Fibroblast of upper back skin (primary cell): ENCODE measurements at regions not wholly inside any gene's neighbourhood (a gene's known extent, or its start where the extent isn't known, plus 50 kb on each side); places are given as distances from the start of the nearest gene placed in this dataset.
A peak's percentile ranks its signal among the peaks of the same experiment; 100 is the strongest.

ENCODE experiments used
- DNase-seq: peaks from one replicate; pipeline ENCODE4 v3.0.0-alpha.2; 2013

GRCh38 chr2:19746611-19747309, 155.0 kb downstream of the TTC32 start:
- peak; percentile 20 for DNase-seq

DNA sequence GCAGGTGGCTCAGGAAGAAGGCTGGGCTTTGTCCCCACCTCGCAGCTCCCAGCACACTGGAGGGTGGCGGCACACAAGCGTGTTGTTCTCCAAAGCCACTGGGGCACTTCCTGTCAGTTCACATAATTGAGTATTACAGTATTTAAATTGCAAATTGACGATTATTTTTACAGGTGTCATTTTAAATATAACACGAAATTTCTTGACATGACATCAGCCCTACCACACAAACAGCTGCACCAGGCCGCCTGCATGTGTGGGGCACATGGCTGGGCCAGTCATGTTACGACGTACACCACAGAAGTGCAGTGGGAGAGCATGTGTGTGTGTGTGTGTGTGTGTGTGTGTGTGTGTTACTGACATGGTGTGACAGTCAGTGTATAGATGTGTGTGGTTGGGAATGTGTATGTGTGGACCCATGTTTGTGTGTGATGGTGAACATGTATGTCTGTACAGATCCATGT, 155.6 kb downstream of the TTC32 start:
- DNase-seq = peak; percentile 19

- DNase-seq = no peak
Measured at GRCh38 chr2:19745318-19746136, 156.3 kb downstream of the TTC32 start.

GRCh38 chr2:19744456-19745199, 157.2 kb downstream of the TTC32 start:
- DNase-seq = no peak

- no peak for DNase-seq
Measured at GRCh38 chr2:19743641-19744040, 158.1 kb downstream of the TTC32 start.

- DNase-seq = no peak
Measured at GRCh38 chr2:19742872-19743271, 158.9 kb downstream of the TTC32 start.

DNA sequence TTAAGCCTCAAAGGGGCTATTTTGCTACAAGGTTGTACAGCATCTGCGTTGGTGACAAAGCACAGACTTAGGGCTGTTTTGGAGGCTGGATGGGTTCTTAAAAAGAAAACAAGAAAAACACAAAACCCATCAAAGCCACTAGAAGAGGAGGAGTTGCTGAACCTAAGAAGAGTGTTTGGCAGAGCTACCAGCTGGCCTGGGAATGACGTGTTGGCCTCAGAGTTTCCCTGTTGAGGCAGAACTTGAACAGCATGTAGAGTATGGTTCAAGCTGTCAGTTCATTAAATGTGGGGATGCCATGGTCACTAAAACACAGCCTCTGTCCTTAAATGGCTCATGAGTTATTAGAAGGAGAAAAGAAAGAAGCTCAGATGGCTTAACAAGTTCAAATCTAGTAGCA, 162.5 kb downstream of the TTC32 start:
- DNase-seq = no peak

DNA sequence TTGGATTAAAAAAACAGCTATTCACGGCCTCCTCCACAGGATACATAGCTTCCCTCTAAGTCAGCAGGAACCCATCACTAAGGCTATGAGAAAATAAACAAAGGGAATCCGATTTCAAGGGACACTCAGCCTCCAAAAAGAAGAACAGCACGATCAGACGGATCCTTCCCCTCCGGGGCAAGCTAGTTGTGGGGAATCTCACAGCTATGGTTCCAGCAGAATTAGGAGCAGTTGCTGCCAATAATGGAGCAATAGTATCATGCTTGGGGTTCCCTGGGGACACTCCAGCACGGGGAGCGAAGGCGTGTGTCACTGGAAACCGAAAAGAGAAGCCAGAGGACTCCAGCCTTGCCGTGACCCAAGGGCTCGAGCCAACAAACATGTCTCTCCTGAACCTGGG, 163.1 kb downstream of the TTC32 start:
- peak; percentile 14 for DNase-seq

- DNase-seq = no peak
Measured at GRCh38 chr2:19736191-19736831, 165.5 kb downstream of the TTC32 start.

DNA sequence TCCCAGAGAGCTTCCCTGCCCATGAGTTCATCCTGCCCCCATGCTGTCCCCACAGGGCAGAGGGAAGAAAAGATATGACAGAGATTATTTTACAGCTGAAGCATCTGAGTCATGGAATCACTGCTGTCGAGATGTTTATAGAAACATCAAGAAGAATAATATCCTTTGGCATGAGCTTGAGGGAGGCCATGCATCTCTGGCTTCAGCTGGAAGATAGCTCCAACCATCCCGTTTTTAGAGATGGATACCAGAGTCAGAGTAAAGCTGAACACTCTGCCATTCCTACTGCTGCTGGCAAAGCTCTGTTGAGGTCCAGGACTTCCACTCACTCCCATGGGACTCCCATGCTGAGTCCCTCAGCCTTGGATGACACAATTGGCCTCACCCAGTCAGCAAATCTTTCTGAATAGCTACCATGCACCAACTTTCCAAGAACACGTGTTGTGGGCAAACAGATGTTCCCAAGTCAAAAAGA, 167.8 kb downstream of the TTC32 start:
- DNase-seq = peak; percentile 41

DNA sequence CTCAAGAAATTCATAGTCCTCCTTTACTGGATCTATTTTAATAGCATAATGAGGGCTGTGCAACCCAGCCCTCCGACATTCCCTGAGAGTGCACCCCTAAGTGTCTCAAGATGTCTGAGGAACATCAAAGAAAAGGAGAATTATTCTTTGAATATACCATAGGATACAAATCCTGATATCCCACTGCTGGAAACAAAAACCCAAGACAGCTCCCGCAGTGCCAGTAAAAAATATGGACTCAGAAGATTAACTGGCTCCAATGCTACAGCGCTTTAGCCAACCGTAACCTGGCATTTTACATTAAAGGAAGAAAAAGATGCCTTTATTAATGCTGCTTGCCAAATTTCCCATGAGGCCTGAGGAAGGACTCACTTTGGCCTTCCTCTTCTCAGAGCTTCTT, 168.4 kb downstream of the TTC32 start:
- DNase-seq = no peak

GRCh38 chr2:19732255-19732654, 169.5 kb downstream of the TTC32 start:
- DNase-seq = no peak

- no peak for DNase-seq
Measured at GRCh38 chr2:19731515-19731914, 170.3 kb downstream of the TTC32 start.

DNA sequence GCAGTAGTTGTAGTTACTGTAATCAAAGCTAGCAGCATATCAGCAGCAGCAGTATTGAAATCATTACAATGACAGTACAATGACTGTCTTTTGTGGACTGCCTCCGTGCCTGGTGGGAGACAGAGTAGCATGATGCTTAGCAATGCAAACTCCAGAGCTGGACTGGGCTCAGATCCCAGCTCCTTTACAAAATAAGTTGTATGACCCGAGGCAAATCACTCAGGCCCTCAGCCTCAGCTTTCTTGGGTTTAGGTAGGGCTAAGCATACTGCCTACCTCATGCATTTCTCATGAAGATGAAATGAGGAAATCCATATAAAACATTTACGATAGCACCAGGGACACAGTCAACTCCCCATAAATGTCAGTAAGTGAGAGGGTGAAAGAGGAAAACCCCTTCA, 170.7 kb downstream of the TTC32 start:
- no peak for DNase-seq

GRCh38 chr2:19728125-19728524, 173.7 kb downstream of the TTC32 start:
- DNase-seq = no peak

- no peak for DNase-seq
Measured at GRCh38 chr2:19725392-19725791, 176.4 kb downstream of the TTC32 start.

DNA sequence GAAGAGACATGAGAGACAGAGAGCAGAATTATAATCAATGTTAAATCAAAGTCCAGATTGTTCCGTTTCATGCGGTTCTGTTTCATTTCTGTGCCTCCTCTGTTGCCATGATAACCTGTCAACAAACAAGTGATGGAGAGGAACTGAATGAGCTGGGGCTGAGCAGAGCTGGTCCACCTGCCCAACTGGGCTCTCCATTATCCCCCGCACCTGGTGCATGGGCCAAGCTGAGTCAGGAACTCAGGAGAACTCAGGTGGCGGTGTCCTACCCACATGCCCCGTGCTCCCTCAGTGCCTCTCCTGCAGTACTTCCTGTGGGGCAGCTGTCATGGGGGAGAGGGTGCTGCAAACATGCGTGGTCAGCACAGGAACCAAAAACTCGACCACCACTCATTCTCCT, 178.8 kb downstream of the TTC32 start:
- no peak for DNase-seq

- DNase-seq = peak; percentile 62
Measured at GRCh38 chr2:19722531-19722971, 179.2 kb downstream of the TTC32 start.

DNA sequence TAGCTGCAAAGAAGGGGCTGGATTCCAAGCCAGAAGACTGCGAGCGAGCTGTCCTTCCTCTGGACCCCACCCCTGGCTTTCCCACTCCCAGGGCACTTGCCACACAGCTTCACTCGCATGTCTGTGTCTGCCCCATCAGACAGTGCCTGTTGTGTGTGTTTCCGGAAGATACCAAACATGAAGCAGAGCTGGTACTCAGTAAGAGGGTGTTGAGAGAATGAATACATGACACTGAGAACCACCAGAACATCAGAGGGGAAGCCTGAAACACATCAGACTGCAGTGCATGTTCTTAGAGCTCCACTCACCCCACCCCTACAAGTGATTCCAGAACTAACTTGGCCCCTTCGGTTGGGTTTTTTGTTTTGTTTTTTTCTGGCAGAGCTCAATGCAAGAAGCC, 181.5 kb downstream of the TTC32 start:
- DNase-seq = no peak

GRCh38 chr2:19719540-19719939, 182.2 kb downstream of the TTC32 start:
- DNase-seq = no peak

GRCh38 chr2:19717446-19717845, 184.3 kb downstream of the TTC32 start:
- DNase-seq = no peak

GRCh38 chr2:19714926-19715325, 186.9 kb downstream of the TTC32 start:
- DNase-seq = no peak

DNA sequence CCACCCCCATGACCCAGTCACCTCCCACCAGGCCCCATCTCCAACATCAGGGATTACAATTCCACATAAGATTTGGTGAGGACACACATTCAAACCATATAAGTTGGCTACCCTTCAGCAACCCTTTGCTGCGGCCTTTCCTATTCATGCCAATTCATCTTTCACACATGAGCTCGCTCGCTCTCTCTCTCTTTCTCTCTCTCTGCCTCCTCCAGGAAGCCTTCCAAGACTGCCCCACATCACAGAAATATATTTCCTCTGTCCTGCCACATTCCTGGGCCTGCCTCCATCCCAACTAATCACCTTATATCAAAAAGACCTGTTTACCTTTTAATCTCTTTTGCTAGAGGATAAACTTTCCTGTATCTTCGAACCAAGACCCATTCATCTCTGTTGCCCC, 188.9 kb downstream of the TTC32 start:
- DNase-seq = no peak
